ENCODE measurements at regions not wholly inside any gene's neighbourhood (a gene's known extent, or its start where the extent isn't known, plus 50 kb on each side); places are given as distances from the start of the nearest gene placed in this dataset.
"Not testable (repeated sequence)": the region's sequence is repeated elsewhere in the genome, so short reads cannot be mapped to it uniquely, and the experiment has no call there.

- DNase-seq, result no peak
Observed at GRCh38 chr5:83001796-83002381, 75.3 kb downstream of the TMEM167A start.

- no peak for DNase-seq
Observed at GRCh38 chr5:83000922-83001321, 76.3 kb downstream of the TMEM167A start.

- DNase-seq, result no peak
Observed at GRCh38 chr5:83000428-83000827, 76.8 kb downstream of the TMEM167A start.

GRCh38 chr5:82993416-82993815 lies 83.8 kb downstream of the TMEM167A start:
- DNase-seq, result no peak

DNA sequence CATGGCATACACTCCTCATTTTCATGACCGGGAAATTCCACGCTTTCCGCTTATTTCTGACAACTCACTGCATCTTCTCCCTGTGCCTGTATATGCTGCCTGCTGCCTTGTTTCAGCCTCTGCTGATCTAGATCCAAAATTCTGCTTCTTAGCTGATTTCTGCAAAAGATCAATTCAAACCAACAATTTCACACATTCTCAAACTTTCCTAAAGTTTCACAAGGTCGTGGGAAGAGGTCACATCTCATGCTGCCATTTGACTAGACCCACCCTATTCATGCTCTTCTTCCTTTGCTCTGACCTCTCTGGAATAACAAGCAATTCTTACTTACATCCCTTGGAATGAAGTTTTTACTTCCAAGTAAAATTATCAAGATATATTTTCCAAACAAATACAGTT lies 84.5 kb downstream of the TMEM167A start:
- no peak for DNase-seq

GRCh38 chr5:82991678-82992323 lies 85.4 kb downstream of the TMEM167A start:
- no peak for DNase-seq

- no peak for DNase-seq
Observed at GRCh38 chr5:82991059-82991458, 86.1 kb downstream of the TMEM167A start.

DNA sequence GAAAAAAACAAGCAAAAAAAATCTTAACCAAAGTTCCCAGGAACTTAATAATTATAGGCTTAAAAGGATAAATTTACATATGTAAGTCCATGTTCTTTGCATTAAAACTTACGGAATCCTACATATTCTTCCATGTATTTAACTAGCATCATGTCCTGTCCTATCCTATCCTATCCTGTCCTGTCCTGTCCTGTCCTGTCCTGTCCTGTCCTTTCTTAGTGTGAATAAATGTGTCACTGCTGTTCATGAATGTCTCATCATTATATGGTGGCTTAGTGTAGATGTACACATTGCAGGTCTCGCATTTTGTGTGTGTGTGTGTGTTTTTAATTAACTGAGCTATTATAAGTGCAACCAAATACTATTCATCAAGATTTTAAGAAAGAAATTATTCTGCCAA lies 90.0 kb downstream of the TMEM167A start:
- DNase-seq, result no peak

- DNase-seq, result no peak
Observed at GRCh38 chr5:82986404-82986803, 90.8 kb downstream of the TMEM167A start.

DNA sequence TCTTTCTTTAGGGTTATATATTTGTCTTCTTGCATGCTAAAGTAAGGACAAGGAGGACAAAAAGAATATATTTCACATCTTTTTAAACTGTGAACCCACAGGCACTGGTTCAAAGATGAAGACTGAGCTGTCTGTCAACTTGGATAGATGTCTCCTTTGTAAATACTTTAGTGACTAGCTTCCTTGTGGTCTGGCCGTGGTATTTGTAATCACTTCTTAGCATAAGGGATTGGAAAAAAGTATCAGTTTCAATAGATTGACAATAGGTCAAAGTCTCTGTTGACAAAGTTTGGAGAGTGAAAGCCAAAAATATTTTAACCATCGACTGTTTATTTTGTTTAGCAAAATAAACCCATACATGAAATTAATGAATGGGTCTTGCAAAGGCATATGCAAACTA lies 91.4 kb downstream of the TMEM167A start:
- no peak for DNase-seq

DNA sequence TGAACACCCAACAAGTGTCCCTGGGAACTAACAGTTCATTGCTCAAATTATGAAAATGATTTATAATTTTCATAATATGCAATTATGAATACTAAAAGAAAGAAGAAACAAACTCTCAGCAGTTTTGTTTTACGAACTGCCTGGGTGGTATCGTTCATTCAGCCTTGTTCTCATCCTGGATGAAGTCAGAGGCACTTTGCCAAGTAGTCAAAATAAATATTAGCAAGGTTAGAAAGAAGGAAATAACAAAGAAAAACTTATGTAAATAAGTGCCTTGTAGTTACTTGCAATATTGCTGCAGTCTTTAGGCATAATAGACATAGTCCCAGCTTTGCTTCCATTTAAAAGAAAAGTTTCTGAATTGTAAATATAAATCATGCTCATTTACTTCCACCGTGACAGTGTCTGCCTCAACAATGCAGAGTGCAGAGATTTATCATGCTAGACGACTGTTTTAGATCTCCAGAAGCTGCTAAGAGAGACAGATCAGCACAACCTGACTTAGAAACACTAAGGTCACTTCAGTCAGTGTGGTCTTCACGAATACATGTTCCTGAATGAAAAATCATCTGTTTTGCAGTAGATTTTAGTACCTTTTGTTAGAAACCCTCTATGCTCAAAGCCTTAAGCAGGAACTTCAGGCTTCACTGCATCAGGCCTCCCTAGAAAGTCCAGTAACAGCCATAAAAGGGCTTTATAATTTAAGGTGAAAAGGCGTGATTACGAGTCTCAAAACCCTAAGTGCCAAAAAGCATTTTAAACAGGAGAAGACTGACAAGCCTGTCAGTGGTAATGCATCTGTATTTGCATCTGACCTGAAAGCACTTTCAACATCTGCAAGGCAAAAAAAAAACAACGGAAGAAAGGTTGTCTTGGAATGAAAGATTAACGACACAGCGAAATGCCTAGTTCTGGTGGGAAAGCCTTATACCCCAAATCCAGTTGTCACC lies 92.1 kb downstream of the TMEM167A start:
- no peak for DNase-seq

GRCh38 chr5:82982846-82983245 lies 94.3 kb downstream of the TMEM167A start:
- no peak for DNase-seq

- not testable (repeated sequence) for DNase-seq
Observed at GRCh38 chr5:82976887-82977286, 100.3 kb downstream of the TMEM167A start.

- no peak for DNase-seq
Observed at GRCh38 chr5:82975812-82976211, 101.4 kb downstream of the TMEM167A start.

GRCh38 chr5:82975396-82975795 lies 101.8 kb downstream of the TMEM167A start:
- no peak for DNase-seq

- not testable (repeated sequence) for DNase-seq
Observed at GRCh38 chr5:82974346-82974745, 102.8 kb downstream of the TMEM167A start.

DNA sequence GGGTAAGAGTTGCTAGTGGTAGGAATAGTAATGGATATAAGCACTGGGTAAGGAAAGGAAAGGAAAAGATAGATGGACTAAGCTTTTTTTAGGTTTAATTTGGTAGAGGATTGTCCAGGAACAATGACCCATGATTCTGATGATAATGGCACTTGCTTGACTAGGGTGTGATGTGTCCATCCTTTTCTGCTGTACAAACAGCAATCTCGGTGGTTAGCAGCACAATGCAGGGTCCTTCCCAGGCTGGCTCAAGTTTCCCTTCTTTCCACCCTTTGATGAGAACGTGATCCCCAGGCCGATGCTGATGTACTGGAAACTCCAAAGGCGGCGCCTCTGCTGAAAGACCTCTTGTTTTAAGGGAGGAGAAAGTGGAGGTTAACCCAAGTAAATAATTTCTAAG lies 105.3 kb downstream of the TMEM167A start:
- no peak for DNase-seq

- DNase-seq, result not testable (repeated sequence)
Observed at GRCh38 chr5:82971034-82971806, 106.0 kb downstream of the TMEM167A start.

GRCh38 chr5:82969221-82969976 lies 107.8 kb downstream of the TMEM167A start:
- DNase-seq, result not testable (repeated sequence)

- DNase-seq, result no peak
Observed at GRCh38 chr5:82967072-82967471, 110.1 kb downstream of the TMEM167A start.

DNA sequence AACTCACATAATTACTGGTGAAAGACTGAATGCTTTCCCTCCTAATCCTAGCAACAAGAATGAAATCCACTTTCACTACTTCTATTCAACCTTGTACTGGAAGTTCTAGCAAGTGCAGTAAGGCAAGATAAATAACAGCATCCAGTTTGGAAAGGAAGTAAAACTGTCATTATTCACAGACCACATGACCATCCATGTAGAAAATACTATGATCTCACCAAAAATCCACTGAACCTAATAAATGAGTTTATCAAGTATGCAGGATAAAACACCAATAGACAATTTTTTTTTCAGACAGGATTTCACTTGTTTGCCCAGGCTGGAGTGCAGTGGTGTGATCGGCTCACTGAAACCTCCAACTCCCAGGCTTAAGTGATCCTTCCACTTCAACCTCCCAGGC lies 117.7 kb downstream of the TMEM167A start:
- no peak for DNase-seq

GRCh38 chr5:82956600-82956999 lies 120.6 kb downstream of the TMEM167A start:
- no peak for DNase-seq
